SK-N-SH treated with all-trans-retinoic acid at 6 μM for 48 hours (cell line): ENCODE measurements at regions not wholly inside any gene's neighbourhood (a gene's known extent, or its start where the extent isn't known, plus 50 kb on each side); places are given as distances from the start of the nearest gene placed in this dataset.

Experiments
- ATAC-seq: fragments of 200-7000 bp; cut with Tn5 transposase; 3 replicates; pipeline ENCODE4 v1.9.1; 2020; ENCODE audit warnings: mild to moderate bottlenecking, moderate library complexity
- ARNTL ChIP-seq: fragments of 450-650 bp; formaldehyde crosslinking; IDR thresholded peaks from 2 replicates; pipeline ENCODE4 v1.5.0; 2020; ENCODE audit warnings: low read depth, mild to moderate bottlenecking, moderate library complexity, borderline replicate concordance
- BACH2 ChIP-seq: fragments of 250-450 bp; sonication (Bioruptor Pico); IDR thresholded peaks from 2 replicates; pipeline ENCODE4 v1.9.0; 2021; ENCODE audit warnings: mild to moderate bottlenecking, borderline replicate concordance
- CSDC2 ChIP-seq: fragments of 250-450 bp; sonication (Bioruptor Pico); IDR thresholded peaks from 2 replicates; pipeline ENCODE4 v1.5.0; 2020; ENCODE audit warnings: mild to moderate bottlenecking, moderate library complexity
- ESRRG ChIP-seq: fragments of 250-450 bp; sonication (Bioruptor Pico); IDR thresholded peaks from 2 replicates; pipeline ENCODE4 v1.6.1; 2021; ENCODE audit warnings: mild to moderate bottlenecking
- GLIS3 ChIP-seq: fragments of 250-450 bp; sonication (Bioruptor Pico); IDR thresholded peaks from 2 replicates; pipeline ENCODE4 v1.5.0; 2020; ENCODE audit warnings: mild to moderate bottlenecking, moderate library complexity
- ISL1 ChIP-seq: fragments of 250-450 bp; sonication (Bioruptor Pico); IDR thresholded peaks from 2 replicates; pipeline ENCODE4 v2.1.2; 2022; ENCODE audit warnings: mild to moderate bottlenecking, moderate library complexity
- OSR1 ChIP-seq: fragments of 250-450 bp; sonication (Bioruptor Pico); IDR thresholded peaks from 2 replicates; pipeline ENCODE4 v1.8.0; 2022; ENCODE audit warnings: moderate library complexity, mild to moderate bottlenecking, inconsistent platforms
- PPARA ChIP-seq: fragments of 250-450 bp; sonication (Bioruptor Pico); IDR thresholded peaks from 2 replicates; pipeline ENCODE4 v1.5.0; 2020; ENCODE audit warnings: mild to moderate bottlenecking, borderline replicate concordance
- RARB ChIP-seq: fragments of 250-450 bp; sonication (Bioruptor Pico); IDR thresholded peaks from 2 replicates; pipeline ENCODE4 v1.8.0; 2021; ENCODE audit warnings: mild to moderate bottlenecking, moderate library complexity
- SNAI2 ChIP-seq: fragments of 250-450 bp; sonication (Bioruptor Pico); IDR thresholded peaks from 2 replicates; pipeline ENCODE4 v1.5.0; 2020; ENCODE audit warnings: mild to moderate bottlenecking, moderate library complexity
- TCF4 ChIP-seq: fragments of 250-450 bp; sonication (Bioruptor Pico); IDR thresholded peaks from 2 replicates; pipeline ENCODE4 v1.8.0; 2021; ENCODE audit warnings: mild to moderate bottlenecking, moderate library complexity, borderline replicate concordance
- TOX ChIP-seq: fragments of 250-450 bp; sonication (Bioruptor Pico); IDR thresholded peaks from 2 replicates; pipeline ENCODE4 v1.8.0; 2021; ENCODE audit warnings: mild to moderate bottlenecking, moderate library complexity, borderline replicate concordance
- ZC3H10 ChIP-seq: fragments of 250-450 bp; sonication (Bioruptor Pico); IDR thresholded peaks from 2 replicates; pipeline ENCODE4 v1.5.1; 2021; ENCODE audit warnings: mild to moderate bottlenecking, moderate library complexity
- ZFP3 ChIP-seq: fragments of 250-450 bp; sonication (Bioruptor Pico); IDR thresholded peaks from 2 replicates; pipeline ENCODE4 v1.5.0; 2020; ENCODE audit warnings: mild to moderate bottlenecking, moderate library complexity
- ZFP30 ChIP-seq: fragments of 450-650 bp; formaldehyde crosslinking; IDR thresholded peaks from 2 replicates; pipeline ENCODE4 v1.5.0; 2022; ENCODE audit warnings: mild to moderate bottlenecking, moderate library complexity
- ZNF565 ChIP-seq: fragments of 450-650 bp; formaldehyde crosslinking; conservative IDR thresholded peaks from 2 replicates; pipeline ENCODE4 v1.5.0; 2020; ENCODE audit warnings: low read depth, mild to moderate bottlenecking, moderate library complexity
- ZNF70 ChIP-seq: fragments of 450-650 bp; formaldehyde crosslinking; IDR thresholded peaks from 2 replicates; pipeline ENCODE4 v1.5.0; 2020; ENCODE audit warnings: mild to moderate bottlenecking, moderate library complexity
- ZNF8 ChIP-seq: fragments of 450-650 bp; formaldehyde crosslinking; IDR thresholded peaks from 2 replicates; pipeline ENCODE4 v1.5.0; 2020; ENCODE audit warnings: mild to moderate bottlenecking, moderate library complexity
- TF ChIP-seq, protein P1 (sequence below): fragments of 250-450 bp; sonication (Bioruptor Pico); IDR thresholded peaks from 2 replicates; pipeline ENCODE4 v1.5.1; 2021; ENCODE audit warnings: mild to moderate bottlenecking, moderate library complexity
- TF ChIP-seq, protein P2 (sequence below): fragments of 250-450 bp; sonication (Bioruptor Pico); IDR thresholded peaks from 2 replicates; pipeline ENCODE4 v1.5.0; 2020; ENCODE audit warnings: mild to moderate bottlenecking, moderate library complexity
- TF ChIP-seq, protein P3 (sequence below): fragments of 250-450 bp; sonication (Bioruptor Pico); IDR thresholded peaks from 2 replicates; pipeline ENCODE4 v1.8.0; 2020; ENCODE audit warnings: mild to moderate bottlenecking, moderate library complexity, borderline replicate concordance

GRCh38 chr5:109482748-109483147, 73.0 kb upstream of the PJA2 start:
- ATAC-seq = no peak
- TF ChIP-seq, protein P1, sequence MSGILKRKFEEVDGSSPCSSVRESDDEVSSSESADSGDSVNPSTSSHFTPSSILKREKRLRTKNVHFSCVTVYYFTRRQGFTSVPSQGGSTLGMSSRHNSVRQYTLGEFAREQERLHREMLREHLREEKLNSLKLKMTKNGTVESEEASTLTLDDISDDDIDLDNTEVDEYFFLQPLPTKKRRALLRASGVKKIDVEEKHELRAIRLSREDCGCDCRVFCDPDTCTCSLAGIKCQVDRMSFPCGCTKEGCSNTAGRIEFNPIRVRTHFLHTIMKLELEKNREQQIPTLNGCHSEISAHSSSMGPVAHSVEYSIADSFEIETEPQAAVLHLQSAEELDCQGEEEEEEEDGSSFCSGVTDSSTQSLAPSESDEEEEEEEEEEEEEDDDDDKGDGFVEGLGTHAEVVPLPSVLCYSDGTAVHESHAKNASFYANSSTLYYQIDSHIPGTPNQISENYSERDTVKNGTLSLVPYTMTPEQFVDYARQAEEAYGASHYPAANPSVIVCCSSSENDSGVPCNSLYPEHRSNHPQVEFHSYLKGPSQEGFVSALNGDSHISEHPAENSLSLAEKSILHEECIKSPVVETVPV = no peak
- TF ChIP-seq SNAI2 = no peak
- TF ChIP-seq ZNF70 (CRISPR knock-in tag) = no peak
- TF ChIP-seq ZNF565 = no peak
- TF ChIP-seq ZNF8 = no peak
- TF ChIP-seq ESRRG (CRISPR knock-in tag) = no peak
- TF ChIP-seq GLIS3 (CRISPR knock-in tag) = no peak
- TF ChIP-seq ZFP3 = no peak
- TF ChIP-seq TCF4 = no peak
- TF ChIP-seq, protein P2, sequence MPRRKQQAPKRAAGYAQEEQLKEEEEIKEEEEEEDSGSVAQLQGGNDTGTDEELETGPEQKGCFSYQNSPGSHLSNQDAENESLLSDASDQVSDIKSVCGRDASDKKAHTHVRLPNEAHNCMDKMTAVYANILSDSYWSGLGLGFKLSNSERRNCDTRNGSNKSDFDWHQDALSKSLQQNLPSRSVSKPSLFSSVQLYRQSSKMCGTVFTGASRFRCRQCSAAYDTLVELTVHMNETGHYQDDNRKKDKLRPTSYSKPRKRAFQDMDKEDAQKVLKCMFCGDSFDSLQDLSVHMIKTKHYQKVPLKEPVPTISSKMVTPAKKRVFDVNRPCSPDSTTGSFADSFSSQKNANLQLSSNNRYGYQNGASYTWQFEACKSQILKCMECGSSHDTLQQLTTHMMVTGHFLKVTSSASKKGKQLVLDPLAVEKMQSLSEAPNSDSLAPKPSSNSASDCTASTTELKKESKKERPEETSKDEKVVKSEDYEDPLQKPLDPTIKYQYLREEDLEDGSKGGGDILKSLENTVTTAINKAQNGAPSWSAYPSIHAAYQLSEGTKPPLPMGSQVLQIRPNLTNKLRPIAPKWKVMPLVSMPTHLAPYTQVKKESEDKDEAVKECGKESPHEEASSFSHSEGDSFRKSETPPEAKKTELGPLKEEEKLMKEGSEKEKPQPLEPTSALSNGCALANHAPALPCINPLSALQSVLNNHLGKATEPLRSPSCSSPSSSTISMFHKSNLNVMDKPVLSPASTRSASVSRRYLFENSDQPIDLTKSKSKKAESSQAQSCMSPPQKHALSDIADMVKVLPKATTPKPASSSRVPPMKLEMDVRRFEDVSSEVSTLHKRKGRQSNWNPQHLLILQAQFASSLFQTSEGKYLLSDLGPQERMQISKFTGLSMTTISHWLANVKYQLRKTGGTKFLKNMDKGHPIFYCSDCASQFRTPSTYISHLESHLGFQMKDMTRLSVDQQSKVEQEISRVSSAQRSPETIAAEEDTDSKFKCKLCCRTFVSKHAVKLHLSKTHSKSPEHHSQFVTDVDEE (CRISPR knock-in tag) = no peak
- no peak for TF ChIP-seq ZFP30 (CRISPR knock-in tag)
- no peak for TF ChIP-seq CSDC2 (CRISPR knock-in tag)
- no peak for TF ChIP-seq TOX (CRISPR knock-in tag)
- TF ChIP-seq, protein P3, sequence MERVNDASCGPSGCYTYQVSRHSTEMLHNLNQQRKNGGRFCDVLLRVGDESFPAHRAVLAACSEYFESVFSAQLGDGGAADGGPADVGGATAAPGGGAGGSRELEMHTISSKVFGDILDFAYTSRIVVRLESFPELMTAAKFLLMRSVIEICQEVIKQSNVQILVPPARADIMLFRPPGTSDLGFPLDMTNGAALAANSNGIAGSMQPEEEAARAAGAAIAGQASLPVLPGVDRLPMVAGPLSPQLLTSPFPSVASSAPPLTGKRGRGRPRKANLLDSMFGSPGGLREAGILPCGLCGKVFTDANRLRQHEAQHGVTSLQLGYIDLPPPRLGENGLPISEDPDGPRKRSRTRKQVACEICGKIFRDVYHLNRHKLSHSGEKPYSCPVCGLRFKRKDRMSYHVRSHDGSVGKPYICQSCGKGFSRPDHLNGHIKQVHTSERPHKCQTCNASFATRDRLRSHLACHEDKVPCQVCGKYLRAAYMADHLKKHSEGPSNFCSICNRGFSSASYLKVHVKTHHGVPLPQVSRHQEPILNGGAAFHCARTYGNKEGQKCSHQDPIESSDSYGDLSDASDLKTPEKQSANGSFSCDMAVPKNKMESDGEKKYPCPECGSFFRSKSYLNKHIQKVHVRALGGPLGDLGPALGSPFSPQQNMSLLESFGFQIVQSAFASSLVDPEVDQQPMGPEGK (CRISPR knock-in tag) = no peak

DNA sequence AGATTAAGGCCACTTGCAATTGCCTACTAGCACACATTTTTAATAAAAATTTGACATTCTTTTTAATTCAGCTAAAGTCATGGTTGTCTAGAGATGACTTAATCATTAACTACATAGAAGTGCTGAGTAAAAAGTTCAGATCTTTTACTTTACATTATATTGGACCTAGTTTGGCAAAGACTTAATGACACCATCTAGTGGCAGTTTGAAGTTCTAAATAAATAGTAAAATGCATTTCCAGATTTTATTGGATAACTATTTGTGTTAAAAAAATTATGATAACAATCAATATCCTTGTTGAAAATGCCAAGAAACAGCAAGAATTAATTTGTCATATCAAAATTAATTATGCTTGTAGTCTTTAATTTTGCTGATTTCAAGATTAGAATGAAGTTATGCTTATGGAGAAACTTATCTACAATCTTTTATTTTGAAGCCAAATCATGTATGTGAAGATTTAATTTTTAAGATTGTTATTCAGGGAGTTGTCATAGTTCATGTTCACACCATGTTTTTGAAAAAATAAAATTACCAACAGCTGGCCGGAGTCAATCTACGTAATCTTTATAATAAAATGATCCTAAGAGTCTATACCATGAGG, 69.6 kb upstream of the PJA2 start:
- ATAC-seq = no peak
- no peak for TF ChIP-seq PPARA
- TF ChIP-seq, protein P3 (CRISPR knock-in tag) = no peak
- TF ChIP-seq ARNTL (CRISPR knock-in tag) = no peak
- TF ChIP-seq ESRRG (CRISPR knock-in tag) = no peak
- TF ChIP-seq, protein P1 = no peak
- no peak for TF ChIP-seq GLIS3 (CRISPR knock-in tag)
- no peak for TF ChIP-seq BACH2 (CRISPR knock-in tag)
- no peak for TF ChIP-seq ISL1 (CRISPR knock-in tag)
- no peak for TF ChIP-seq ZC3H10 (CRISPR knock-in tag)
- TF ChIP-seq RARB = no peak
- TF ChIP-seq, protein P2 (CRISPR knock-in tag) = no peak
- TF ChIP-seq ZFP30 (CRISPR knock-in tag) = no peak
- no peak for TF ChIP-seq CSDC2 (CRISPR knock-in tag)
- no peak for TF ChIP-seq ZFP3
- no peak for TF ChIP-seq ZNF8
- TF ChIP-seq ZNF70 (CRISPR knock-in tag) = no peak
- no peak for TF ChIP-seq OSR1 (CRISPR knock-in tag)
- no peak for TF ChIP-seq TCF4
- no peak for TF ChIP-seq ZNF565
- TF ChIP-seq SNAI2 = no peak
